LHCN-M2 (cell line): ENCODE measurements at regions not wholly inside any gene's neighbourhood (a gene's known extent, or its start where the extent isn't known, plus 50 kb on each side); places are given as distances from the start of the nearest gene placed in this dataset.

Source experiments
- DNase-seq: peaks from one replicate; pipeline ENCODE4 v3.0.0-alpha.2; 2012; ENCODE audit warnings: low read depth

- no peak for DNase-seq
Measured at GRCh38 chr2:150589681-150590080, 102.2 kb upstream of the RND3 start.

GRCh38 chr2:150588506-150588870 lies 101.0 kb upstream of the RND3 start:
- DNase-seq = no peak

GRCh38 chr2:150587547-150588505 lies 100.4 kb upstream of the RND3 start:
- DNase-seq = peak; percentile 77

- DNase-seq = peak; percentile 79
Measured at GRCh38 chr2:150586858-150587257, 99.4 kb upstream of the RND3 start.

- DNase-seq = peak; percentile 68
Measured at GRCh38 chr2:150585221-150585971, 97.9 kb upstream of the RND3 start.

- no peak for DNase-seq
Measured at GRCh38 chr2:150584081-150584480, 96.6 kb upstream of the RND3 start.

- no peak for DNase-seq
Measured at GRCh38 chr2:150581717-150582472, 94.4 kb upstream of the RND3 start.

- no peak for DNase-seq
Measured at GRCh38 chr2:150578481-150578880, 91.0 kb upstream of the RND3 start.

- DNase-seq = peak; percentile 17
Measured at GRCh38 chr2:150575861-150576260, 88.4 kb upstream of the RND3 start.

GRCh38 chr2:150572961-150573395 lies 85.5 kb upstream of the RND3 start:
- no peak for DNase-seq

GRCh38 chr2:150572194-150572766 lies 84.8 kb upstream of the RND3 start:
- DNase-seq = no peak

- no peak for DNase-seq
Measured at GRCh38 chr2:150571121-150571520, 83.7 kb upstream of the RND3 start.

- peak; percentile 88 for DNase-seq
Measured at GRCh38 chr2:150570712-150571111, 83.2 kb upstream of the RND3 start.

GRCh38 chr2:150569761-150570160 lies 82.3 kb upstream of the RND3 start:
- no peak for DNase-seq

GRCh38 chr2:150567771-150568301 lies 80.4 kb upstream of the RND3 start:
- no peak for DNase-seq

GRCh38 chr2:150566289-150566688 lies 78.8 kb upstream of the RND3 start:
- DNase-seq = no peak

GRCh38 chr2:150561076-150561475 lies 73.6 kb upstream of the RND3 start:
- DNase-seq = no peak

GRCh38 chr2:150557020-150557600 lies 69.6 kb upstream of the RND3 start:
- DNase-seq = no peak

GRCh38 chr2:150555611-150556356 lies 68.3 kb upstream of the RND3 start:
- no peak for DNase-seq

- DNase-seq = no peak
Measured at GRCh38 chr2:150554046-150554445, 66.6 kb upstream of the RND3 start.
